ENCODE measurements at regions not wholly inside any gene's neighbourhood (a gene's known extent, or its start where the extent isn't known, plus 50 kb on each side); places are given as distances from the start of the nearest gene placed in this dataset.
"Not testable (repeated sequence)": the region's sequence is repeated elsewhere in the genome, so short reads cannot be mapped to it uniquely, and the experiment has no call there.

GRCh38 chr14:105948955-105949354 is 422.6 kb downstream of the TMEM121 start:
- not testable (repeated sequence) for TF ChIP-seq CTCF, POLR2A (IDR thresholded peaks at IDR 0.05)

Measured in heart left ventricle (tissue), 13 donors.